ENCODE measurements at regions not wholly inside any gene's neighbourhood (a gene's known extent, or its start where the extent isn't known, plus 50 kb on each side); places are given as distances from the start of the nearest gene placed in this dataset.

DNA sequence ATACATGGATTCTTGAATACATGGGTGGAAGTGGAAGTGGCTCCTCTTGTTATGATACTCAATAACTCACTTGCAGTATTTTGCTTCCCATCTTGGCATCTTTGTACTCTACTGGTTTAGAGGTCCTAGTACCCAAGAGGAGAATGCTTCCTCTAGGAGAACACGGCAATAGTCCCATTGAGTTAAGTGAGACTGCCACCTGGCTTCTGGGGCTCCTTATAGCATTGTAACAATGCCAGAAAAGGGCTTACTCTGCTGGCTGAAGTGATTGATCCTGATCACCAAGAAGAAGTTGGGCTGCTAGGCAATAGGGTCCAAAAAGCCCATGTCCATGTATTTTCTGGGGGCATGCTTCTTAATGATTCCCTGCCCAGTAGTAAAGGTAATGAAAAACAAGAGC, 627.6 kb upstream of the SGCD start:
- Histone ChIP-seq H2BK120ac (replicated peaks; ENCODE audit: low read depth, low read length) (no peak overlapping the region), H4K20me1 (replicated peaks in 1 of 2; ENCODE audit: control insufficient read depth in 1 of 2, insufficient read depth in 2 of 2, low read length in 2 of 2) (no peaks in the 10 kb centered on the region), H3K18ac (ENCODE audit: extremely low read depth, low read length) (no peak overlapping the region), H4K8ac (ENCODE audit: extremely low read depth, insufficient read depth, low read length) (no peak overlapping the region), H2AFZ (ENCODE audit: low read length) (no peak overlapping the region), H2BK12ac (ENCODE audit: low read depth, low read length) (no peak overlapping the region), H3K27me3 (replicated peaks in 1 of 4; ENCODE audit: control insufficient read depth in 3 of 4, extremely low read depth in 1 of 4, insufficient read depth in 3 of 4, low read length in 3 of 4) (no peaks in the 10 kb centered on the region), H3K14ac (ENCODE audit: insufficient read length) (no peak overlapping the region), H4K91ac (replicated peaks; ENCODE audit: insufficient read length, low read length) (no peak overlapping the region), H4K5ac (ENCODE audit: insufficient read length, low read depth, low read length) (no peak overlapping the region), H2AK5ac (ENCODE audit: low read depth, low read length) (no peak overlapping the region), H3K36me3 (ENCODE audit: control insufficient read depth in 2 of 4, insufficient read depth in 4 of 4, low read length in 3 of 4) (no peaks in the 10 kb centered on the region), H2BK5ac (ENCODE audit: low read depth, low read length) (no peak overlapping the region), H3K79me2 (ENCODE audit: control insufficient read depth in 1 of 2, insufficient read depth in 2 of 2, low read length in 2 of 2) (no peaks in the 10 kb centered on the region), H3K9me3 (ENCODE audit: insufficient read depth in 2 of 2, low read depth in 1 of 2, low read length in 1 of 2) (no peaks in the 10 kb centered on the region), H3K23ac (ENCODE audit: insufficient read length) (no peak overlapping the region), H3K23me2 (ENCODE audit: low read depth, low read length) (no peaks in the 10 kb centered on the region), H3K9ac (replicated peaks in 1 of 4; ENCODE audit: extremely low read depth in 1 of 4, low read depth in 3 of 4, low read length in 3 of 4) (no peak overlapping the region), H3K56ac (replicated peaks; ENCODE audit: insufficient read length, low read depth, low read length) (no peak overlapping the region), H3K4me3 (ENCODE audit: extremely low read depth in 1 of 4, insufficient read depth in 2 of 4, low read depth in 3 of 4, low read length in 4 of 4) (no peak overlapping the region), H3K79me1 (ENCODE audit: low read depth, low read length) (no peaks in the 10 kb centered on the region), H2BK15ac (ENCODE audit: low read length) (no peak overlapping the region), H3K4me2 (ENCODE audit: insufficient read depth in 1 of 2, low read depth in 2 of 2, low read length in 2 of 2) (no peak overlapping the region), H3K4ac (replicated peaks; ENCODE audit: insufficient read length, low read depth, low read length) (no peak overlapping the region), H2BK20ac (ENCODE audit: low read length) (no peak overlapping the region), H3K4me1 (replicated peaks in 1 of 4; ENCODE audit: control insufficient read depth in 3 of 4, insufficient read depth in 4 of 4, low read length in 3 of 4) (no peaks in the 10 kb centered on the region), H3K27ac (ENCODE audit: low read depth, low read length) (no peak overlapping the region)
- CTCF ChIA-PET (ENCODE audit: partially characterized antibody), result interaction anchor here (1.1 to 1.6 kb wide), 5 partner anchors 10 to 560 kb away, joined by 3 to 12 read pairs (median 4); no protein-coding TSS in a partner anchor
- DNase-seq (ENCODE audit: low read depth in 1 of 2, low spot score in 2 of 2) (no peak), FAIRE-seq (no peak)
- 87% methylated on average over 1 of the region's 1 CpG; no CpG with 5 or more reads in 1 of the 2 experiments for WGBS, 2 experiments (ENCODE audit: extremely low coverage in 1 of 2, insufficient coverage in 1 of 2, insufficient read length in 1 of 2, insufficient replicate concordance in 2 of 2, low coverage in 1 of 2, low lambda C conversion rate in 2 of 2, missing lambda C conversion rate in 1 of 2)
- POLR2A ChIA-PET (ENCODE audit: partially characterized antibody), result no interaction called here
- TF ChIP-seq JUN (IDR thresholded peaks at IDR 0.05; ENCODE audit: low read depth, low read length) (no peak), RAD21 (IDR thresholded peaks at IDR 0.05 in 1 of 2, conservative IDR thresholded peaks at IDR 0.05 in 1 of 2; ENCODE audit: low read depth in 2 of 2, low read length in 2 of 2) (peak; percentile 57 to 71), CTCF (IDR thresholded peaks at IDR 0.05; ENCODE audit: control extremely low read depth in 1 of 3, insufficient read depth in 1 of 3, low read depth in 1 of 3, low read length in 3 of 3) (peak in 2 of 3 experiments; percentile 45 to 54; a peak in 3 of 4 replicates), MAFK (IDR thresholded peaks at IDR 0.05; ENCODE audit: low read depth, low read length) (no peak)

Measured in H1 (cell line).